CD4-positive, alpha-beta T cell treated with Interferon gamma for 1 hour (primary cell): ENCODE measurements at regions not wholly inside any gene's neighbourhood (a gene's known extent, or its start where the extent isn't known, plus 50 kb on each side); places are given as distances from the start of the nearest gene placed in this dataset.

Source experiments
- DNase-seq: peaks from one replicate; pipeline ENCODE4 v3.0.0-alpha.2; 2020

- no peak for DNase-seq
Observed at GRCh38 chr5:52419357-52419756, 368.4 kb upstream of the ITGA1 start.

GRCh38 chr5:52427615-52428014 lies 360.1 kb upstream of the ITGA1 start:
- DNase-seq: no peak

- no peak for DNase-seq
Observed at GRCh38 chr5:52428977-52429489, 358.7 kb upstream of the ITGA1 start.

GRCh38 chr5:52441768-52442167 lies 345.9 kb upstream of the ITGA1 start:
- DNase-seq: no peak

- no peak for DNase-seq
Observed at GRCh38 chr5:52443187-52443586, 344.5 kb upstream of the ITGA1 start.

GRCh38 chr5:52448111-52448510 lies 339.6 kb upstream of the ITGA1 start:
- no peak for DNase-seq

- no peak for DNase-seq
Observed at GRCh38 chr5:52449516-52449915, 338.2 kb upstream of the ITGA1 start.

GRCh38 chr5:52452098-52452497 lies 335.6 kb upstream of the ITGA1 start:
- DNase-seq: no peak

GRCh38 chr5:52453176-52453575 lies 334.5 kb upstream of the ITGA1 start:
- no peak for DNase-seq

- no peak for DNase-seq
Observed at GRCh38 chr5:52455920-52456319, 331.8 kb upstream of the ITGA1 start.

GRCh38 chr5:52457810-52458209 lies 329.9 kb upstream of the ITGA1 start:
- no peak for DNase-seq

- no peak for DNase-seq
Observed at GRCh38 chr5:52466113-52466512, 321.6 kb upstream of the ITGA1 start.

- no peak for DNase-seq
Observed at GRCh38 chr5:52466749-52467520, 320.8 kb upstream of the ITGA1 start.

GRCh38 chr5:52468976-52469375 lies 318.7 kb upstream of the ITGA1 start:
- DNase-seq: no peak

GRCh38 chr5:52469420-52469819 lies 318.3 kb upstream of the ITGA1 start:
- peak; percentile 5 for DNase-seq

GRCh38 chr5:52469835-52470234 lies 317.9 kb upstream of the ITGA1 start:
- no peak for DNase-seq

- DNase-seq: no peak
Observed at GRCh38 chr5:52476346-52476745, 311.4 kb upstream of the ITGA1 start.

GRCh38 chr5:52481201-52481600 lies 306.5 kb upstream of the ITGA1 start:
- DNase-seq: no peak

- DNase-seq: no peak
Observed at GRCh38 chr5:52481851-52482250, 305.9 kb upstream of the ITGA1 start.

- no peak for DNase-seq
Observed at GRCh38 chr5:52491071-52491787, 296.5 kb upstream of the ITGA1 start.

- no peak for DNase-seq
Observed at GRCh38 chr5:52491818-52492217, 295.9 kb upstream of the ITGA1 start.

- DNase-seq: no peak
Observed at GRCh38 chr5:52497133-52497693, 290.5 kb upstream of the ITGA1 start.

GRCh38 chr5:52498607-52499006 lies 289.1 kb upstream of the ITGA1 start:
- no peak for DNase-seq

GRCh38 chr5:52502460-52502999 lies 285.2 kb upstream of the ITGA1 start:
- DNase-seq: no peak
